Keratinocyte (primary cell): ENCODE measurements at regions not wholly inside any gene's neighbourhood (a gene's known extent, or its start where the extent isn't known, plus 50 kb on each side); places are given as distances from the start of the nearest gene placed in this dataset.
"Not testable (repeated sequence)": the region's sequence is repeated elsewhere in the genome, so short reads cannot be mapped to it uniquely, and the experiment has no call there.

Experiments
- DNase-seq: peaks from one replicate; pipeline ENCODE4 v3.0.0-alpha.2; 2011; ENCODE audit warnings: low read depth, missing footprints, low spot score
- FAIRE-seq: peaks from 2 replicates; lab custom pipeline; 2011; peaks lifted over from hg19 to GRCh38; lab: Jason Lieb, UNC
- H2AFZ ChIP-seq: 2 replicates; pipeline ENCODE4 v1.6.0; 2012; ENCODE audit warnings: low read length, control low read depth, inconsistent platforms; ENCODE audit not compliant: control insufficient read depth
- H3K27ac ChIP-seq: 2 replicates; pipeline ENCODE4 v1.5.1; 2011; ENCODE audit warnings: low read length; ENCODE audit not compliant: control insufficient read depth, insufficient read depth
- H3K27me3 ChIP-seq: 3 replicates; pipeline ENCODE4 v1.6.0; 2011; ENCODE audit warnings: low read length; ENCODE audit not compliant: control insufficient read depth, insufficient read depth; ENCODE audit errors: extremely low read depth
- H3K36me3 ChIP-seq, 2 experiments: 2 replicates in 1 of 2; 3 replicates in 1 of 2; pipeline ENCODE4 v1.5.1; 2011; ENCODE audit warnings: low read length in 2 of 2, mild to moderate bottlenecking in 1 of 2; ENCODE audit not compliant: control insufficient read depth in 2 of 2, insufficient read depth in 2 of 2; ENCODE audit errors: extremely low read depth in 1 of 2
- H3K4me1 ChIP-seq: 3 replicates; pipeline ENCODE4 v1.5.1; 2011; ENCODE audit warnings: low read length; ENCODE audit not compliant: control insufficient read depth, insufficient read depth; ENCODE audit errors: extremely low read depth
- H3K4me2 ChIP-seq: 3 replicates; pipeline ENCODE4 v1.6.0; 2011; ENCODE audit warnings: low read depth, low read length; ENCODE audit not compliant: control insufficient read depth, insufficient read depth; ENCODE audit errors: extremely low read depth
- H3K4me3 ChIP-seq, 3 experiments: fragments of 200-600 bp in 1 of 3; sonication (generic) in 1 of 3; 2 replicates in 2 of 3; 3 replicates in 1 of 3; pipeline ENCODE4 v1.5.1; 2011 to 2016; ENCODE audit warnings: low read length in 3 of 3, mild to moderate bottlenecking in 3 of 3, control low read depth in 2 of 3, inconsistent platforms in 1 of 3, low read depth in 1 of 3, mixed read lengths in 1 of 3, mixed run types in 1 of 3, moderate library complexity in 1 of 3; ENCODE audit not compliant: control insufficient read depth in 2 of 3, insufficient read depth in 2 of 3; ENCODE audit errors: extremely low read depth in 1 of 3
- H3K79me2 ChIP-seq: 2 replicates; pipeline ENCODE4 v1.6.0; 2012; ENCODE audit warnings: low read length; ENCODE audit not compliant: control insufficient read depth, insufficient read depth
- H3K9ac ChIP-seq: 3 replicates; pipeline ENCODE4 v1.6.0; 2011; ENCODE audit warnings: low read length; ENCODE audit not compliant: control insufficient read depth, insufficient read depth; ENCODE audit errors: extremely low read depth
- H3K9me1 ChIP-seq: 3 replicates; pipeline ENCODE4 v1.6.0; 2011; ENCODE audit warnings: low read length; ENCODE audit not compliant: control insufficient read depth, insufficient read depth; ENCODE audit errors: extremely low read depth
- H3K9me3 ChIP-seq: 2 replicates; pipeline ENCODE4 v1.5.1; 2012; ENCODE audit warnings: low read depth, low read length; ENCODE audit not compliant: control insufficient read depth
- H4K20me1 ChIP-seq: 3 replicates; pipeline ENCODE4 v1.6.0; 2011; ENCODE audit warnings: low read length; ENCODE audit not compliant: control insufficient read depth, insufficient read depth; ENCODE audit errors: extremely low read depth
- CTCF ChIP-seq, 3 experiments: IDR thresholded peaks in 1 of 3; conservative IDR thresholded peaks in 1 of 3; optimal IDR thresholded peaks in 1 of 3; 2 replicates in 2 of 3; 3 replicates in 1 of 3; pipeline versions ENCODE3 to v1.5.1; 2011; ENCODE audit warnings: low read length in 3 of 3, mild to moderate bottlenecking in 3 of 3, moderate library complexity in 2 of 3, control low read depth in 1 of 3, inconsistent platforms in 1 of 3; ENCODE audit not compliant: insufficient read depth in 2 of 3; ENCODE audit errors: extremely low read depth in 1 of 3
- EZH2 ChIP-seq: IDR thresholded peaks from one replicate; pipeline ENCODE4 v1.6.1; 2012; ENCODE audit warnings: inconsistent platforms, mild to moderate bottlenecking, low read length, moderate library complexity
- dilution Hi-C: fragments of 300-500 bp; cut with MboI; formaldehyde crosslinking; loops from one replicate; pipeline ENCODE4 v1.7.0; 2020; ENCODE audit warnings: low sequenced_read_pairs; ENCODE audit not compliant: extremely low pct_ligation_motif_present

- no peaks in the 10 kb centered on the region for H3K9me1 ChIP-seq
- no peak for FAIRE-seq
- H3K36me3 ChIP-seq: no peaks in the 10 kb centered on the region
- no peak overlapping the region for H3K4me2 ChIP-seq
- no peak overlapping the region for H3K27ac ChIP-seq
- dilution Hi-C loops: no loop called here
- no peak overlapping the region for H3K4me3 ChIP-seq
- no peaks in the 10 kb centered on the region for H3K27me3 ChIP-seq
- no peaks in the 10 kb centered on the region for H3K79me2 ChIP-seq
- no peaks in the 10 kb centered on the region for H3K9me3 ChIP-seq
- no peaks in the 10 kb centered on the region for H3K4me1 ChIP-seq
- no peak overlapping the region for H3K9ac ChIP-seq
- H2AFZ ChIP-seq: no peak overlapping the region
- DNase-seq: no peak
- no peaks in the 10 kb centered on the region for H4K20me1 ChIP-seq
- TF ChIP-seq EZH2 (no peak), CTCF (optimal IDR thresholded peaks at IDR 0.05 in 1 of 3, IDR thresholded peaks at IDR 0.05 in 1 of 3, conservative IDR thresholded peaks at IDR 0.05 in 1 of 3; ENCODE audit: extremely low read depth in 1 of 3, insufficient read depth in 2 of 3, low read length in 3 of 3) (no peak)
These were observed 62.6 kb upstream of the NRIP1 start for GRCh38 chr21:15127437-15127836.

GRCh38 chr21:15128267-15128666 is 63.5 kb upstream of the NRIP1 start:
- TF ChIP-seq CTCF (optimal IDR thresholded peaks at IDR 0.05 in 1 of 3, IDR thresholded peaks at IDR 0.05 in 1 of 3, conservative IDR thresholded peaks at IDR 0.05 in 1 of 3; ENCODE audit: extremely low read depth in 1 of 3, insufficient read depth in 2 of 3, low read length in 3 of 3) (no peak), EZH2 (no peak)
- no peaks in the 10 kb centered on the region for H3K9me3 ChIP-seq
- H4K20me1 ChIP-seq: no peaks in the 10 kb centered on the region
- DNase-seq (no peak), FAIRE-seq (no peak)
- dilution Hi-C loops: no loop called here
- H3K4me1 ChIP-seq: no peaks in the 10 kb centered on the region
- H3K4me2 ChIP-seq: no peak overlapping the region
- H3K4me3 ChIP-seq: no peak overlapping the region
- H3K9ac ChIP-seq: no peak overlapping the region
- no peaks in the 10 kb centered on the region for H3K79me2 ChIP-seq
- H3K36me3 ChIP-seq: no peaks in the 10 kb centered on the region
- H3K9me1 ChIP-seq: no peaks in the 10 kb centered on the region
- H2AFZ ChIP-seq: no peak overlapping the region
- H3K27me3 ChIP-seq: no peaks in the 10 kb centered on the region
- H3K27ac ChIP-seq: no peak overlapping the region

- H3K4me3 ChIP-seq, H3K9ac ChIP-seq, H3K27ac ChIP-seq, DNase-seq, H3K4me2 ChIP-seq, H4K20me1 ChIP-seq, H3K27me3 ChIP-seq, H2AFZ ChIP-seq, H3K9me1 ChIP-seq, H3K9me3 ChIP-seq, FAIRE-seq, H3K36me3 ChIP-seq, dilution Hi-C loops, H3K79me2 ChIP-seq, H3K4me1 ChIP-seq: not testable (repeated sequence)
These were observed 63.9 kb upstream of the NRIP1 start for GRCh38 chr21:15128714-15129113.
